ENCODE measurements at regions not wholly inside any gene's neighbourhood (a gene's known extent, or its start where the extent isn't known, plus 50 kb on each side); places are given as distances from the start of the nearest gene placed in this dataset.

DNA sequence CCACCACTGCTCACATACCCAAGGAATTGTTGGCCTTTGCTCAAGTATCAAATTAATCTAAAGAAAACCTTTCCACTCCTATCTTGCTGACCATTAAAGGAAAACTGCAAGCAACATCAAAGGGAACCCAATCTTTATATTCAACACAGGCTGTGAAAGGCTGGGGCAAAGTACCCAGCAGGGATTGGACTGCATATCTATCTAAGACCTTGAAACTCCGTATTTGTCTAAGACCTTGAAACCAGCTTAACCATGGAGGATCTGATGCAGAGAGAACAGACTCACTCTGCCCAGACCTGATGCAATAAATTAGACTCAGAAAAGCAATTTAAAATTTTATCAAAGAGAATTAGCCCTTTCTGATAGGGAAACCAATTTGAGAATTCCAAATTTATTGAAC is 102.2 kb downstream of the DIO2 start:
- DNase-seq (ENCODE audit: low read depth, low spot score), result no peak
- Histone ChIP-seq H3K4me1 (ENCODE audit: control insufficient read depth in 1 of 2, insufficient read depth in 2 of 2, low read length in 2 of 2) (no peaks in the 10 kb centered on the region), H3K9ac (ENCODE audit: low read length) (no peak overlapping the region), H3K27me3 (ENCODE audit: insufficient read depth, low read length) (no peaks in the 10 kb centered on the region), H3K36me3 (ENCODE audit: control insufficient read depth in 1 of 2, insufficient read depth in 2 of 2, low read length in 2 of 2) (no peaks in the 10 kb centered on the region), H3K9me2 (ENCODE audit: insufficient read depth) (no peaks in the 10 kb centered on the region), H3K4me3 (replicated peaks in 1 of 2; ENCODE audit: low read depth in 1 of 2, low read length in 2 of 2) (no peak overlapping the region), H3K9me3 (ENCODE audit: control insufficient read depth in 1 of 2, insufficient read depth in 1 of 2, low read depth in 1 of 2, low read length in 2 of 2) (peaks cover 0 to 4% of the 10 kb centered on the region in 2 experiments; a peak in 1 of 4 replicates), H4K20me1 (ENCODE audit: insufficient read depth) (no peaks in the 10 kb centered on the region), H3K27ac (ENCODE audit: low read depth, low read length) (no peak overlapping the region), H3K4me2 (ENCODE audit: low read length) (no peak overlapping the region), H2AFZ (ENCODE audit: low read depth, low read length, poor library complexity, severe bottlenecking) (no peak overlapping the region), H3K79me2 (ENCODE audit: insufficient read depth, low read length) (no peaks in the 10 kb centered on the region)
- RAD21 ChIA-PET (ENCODE audit: low non-redundant PET in 1 of 2, low total read pairs in 2 of 2, uncharacterized antibody in 2 of 2, unreplicated experiment in 2 of 2), result no interaction called here
- TF ChIP-seq SIN3A (IDR thresholded peaks at IDR 0.05; ENCODE audit: low read depth) (no peak), MAX (IDR thresholded peaks at IDR 0.05) (no peak), REST (IDR thresholded peaks at IDR 0.05; ENCODE audit: low read depth) (no peak), ZNF274 (IDR thresholded peaks at IDR 0.05; ENCODE audit: low read depth, low read length) (no peak), SP1 (IDR thresholded peaks at IDR 0.05; ENCODE audit: low read depth) (no peak), EZH2 (IDR thresholded peaks at IDR 0.05) (no peak), CEBPB (IDR thresholded peaks at IDR 0.05; ENCODE audit: low read depth) (no peak), CBX3 (IDR thresholded peaks at IDR 0.05; ENCODE audit: low read depth) (no peak), ZBTB33 (IDR thresholded peaks at IDR 0.05; ENCODE audit: extremely low read depth, insufficient replicate concordance, low read length) (no peak), ATF3 (IDR thresholded peaks at IDR 0.05) (no peak), YY1 (IDR thresholded peaks at IDR 0.05; ENCODE audit: extremely low read depth, insufficient replicate concordance, low read depth, low read length) (no peak), ZFX (IDR thresholded peaks at IDR 0.05) (no peak), FOSL1 (IDR thresholded peaks at IDR 0.05; ENCODE audit: low read depth) (no peak), RAD21 (IDR thresholded peaks at IDR 0.05; ENCODE audit: low read depth) (no peak), EZH2phosphoT487 (IDR thresholded peaks at IDR 0.05; ENCODE audit: borderline replicate concordance) (no peak), JUND (IDR thresholded peaks at IDR 0.05) (no peak), EGR1 (IDR thresholded peaks at IDR 0.05; ENCODE audit: low read depth) (no peak), POLR2AphosphoS5 (IDR thresholded peaks at IDR 0.05; ENCODE audit: low read depth, low read length) (no peak), POLR2A (IDR thresholded peaks at IDR 0.05; ENCODE audit: borderline replicate concordance, extremely low read depth, insufficient read depth, insufficient read length) (no peak)
- ATAC-seq, result no peak
- BruUV-seq (replicated peaks), result no TSS peak
- CTCF ChIA-PET, result no interaction called here
- POLR2A ChIA-PET, result no interaction called here
- intact Hi-C loops (cut with micrococcal nuclease), result no loop called here

All from HCT116 (cell line).